Lower leg skin (tissue), 3 donors: ENCODE measurements at regions not wholly inside any gene's neighbourhood (a gene's known extent, or its start where the extent isn't known, plus 50 kb on each side); places are given as distances from the start of the nearest gene placed in this dataset.

Source experiments
- POLR2A ChIP-seq, 2 donors: fragments of 450-650 bp; IDR thresholded peaks; one replicate each; pipeline ENCODE4 v1.6.1; 2016 to 2017; ENCODE audit warnings: antibody characterized with exemption in 2 of 2, mild to moderate bottlenecking in 1 of 2, moderate library complexity in 1 of 2
- TF ChIP-seq, protein P1 (sequence below), 3 donors: fragments of 450-650 bp; IDR thresholded peaks; one replicate each; pipeline ENCODE4 v1.5.1; 2016; ENCODE audit warnings: antibody characterized with exemption in 3 of 3, mild to moderate bottlenecking in 3 of 3, moderate library complexity in 2 of 3

DNA sequence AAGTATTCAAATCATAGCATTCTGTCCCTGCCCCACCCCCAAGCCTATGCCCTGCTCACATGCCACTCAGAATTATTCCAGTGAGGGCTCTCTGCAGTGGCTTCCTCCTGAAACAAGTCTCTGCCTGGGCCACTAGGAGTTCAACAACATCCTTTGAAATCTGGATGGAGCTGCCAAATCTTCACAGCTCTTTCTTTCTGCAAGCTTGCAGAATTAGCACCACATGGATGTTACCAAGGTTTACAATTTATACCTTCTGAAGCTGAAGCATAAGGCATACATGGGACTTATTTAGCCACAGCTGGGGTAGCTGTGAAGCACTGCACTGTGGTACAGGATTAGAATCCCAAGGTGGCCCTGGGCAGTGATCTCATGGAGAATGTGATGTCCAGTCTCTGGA lies 577.5 kb downstream of the CD109 start:
- no peak for TF ChIP-seq POLR2A (IDR thresholded peaks at IDR 0.05)
- TF ChIP-seq, protein P1, sequence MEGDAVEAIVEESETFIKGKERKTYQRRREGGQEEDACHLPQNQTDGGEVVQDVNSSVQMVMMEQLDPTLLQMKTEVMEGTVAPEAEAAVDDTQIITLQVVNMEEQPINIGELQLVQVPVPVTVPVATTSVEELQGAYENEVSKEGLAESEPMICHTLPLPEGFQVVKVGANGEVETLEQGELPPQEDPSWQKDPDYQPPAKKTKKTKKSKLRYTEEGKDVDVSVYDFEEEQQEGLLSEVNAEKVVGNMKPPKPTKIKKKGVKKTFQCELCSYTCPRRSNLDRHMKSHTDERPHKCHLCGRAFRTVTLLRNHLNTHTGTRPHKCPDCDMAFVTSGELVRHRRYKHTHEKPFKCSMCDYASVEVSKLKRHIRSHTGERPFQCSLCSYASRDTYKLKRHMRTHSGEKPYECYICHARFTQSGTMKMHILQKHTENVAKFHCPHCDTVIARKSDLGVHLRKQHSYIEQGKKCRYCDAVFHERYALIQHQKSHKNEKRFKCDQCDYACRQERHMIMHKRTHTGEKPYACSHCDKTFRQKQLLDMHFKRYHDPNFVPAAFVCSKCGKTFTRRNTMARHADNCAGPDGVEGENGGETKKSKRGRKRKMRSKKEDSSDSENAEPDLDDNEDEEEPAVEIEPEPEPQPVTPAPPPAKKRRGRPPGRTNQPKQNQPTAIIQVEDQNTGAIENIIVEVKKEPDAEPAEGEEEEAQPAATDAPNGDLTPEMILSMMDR (IDR thresholded peaks at IDR 0.05), result no peak
